ENCODE measurements at regions not wholly inside any gene's neighbourhood (a gene's known extent, or its start where the extent isn't known, plus 50 kb on each side); places are given as distances from the start of the nearest gene placed in this dataset.
"Not testable (repeated sequence)": the region's sequence is repeated elsewhere in the genome, so short reads cannot be mapped to it uniquely, and the experiment has no call there.

DNA sequence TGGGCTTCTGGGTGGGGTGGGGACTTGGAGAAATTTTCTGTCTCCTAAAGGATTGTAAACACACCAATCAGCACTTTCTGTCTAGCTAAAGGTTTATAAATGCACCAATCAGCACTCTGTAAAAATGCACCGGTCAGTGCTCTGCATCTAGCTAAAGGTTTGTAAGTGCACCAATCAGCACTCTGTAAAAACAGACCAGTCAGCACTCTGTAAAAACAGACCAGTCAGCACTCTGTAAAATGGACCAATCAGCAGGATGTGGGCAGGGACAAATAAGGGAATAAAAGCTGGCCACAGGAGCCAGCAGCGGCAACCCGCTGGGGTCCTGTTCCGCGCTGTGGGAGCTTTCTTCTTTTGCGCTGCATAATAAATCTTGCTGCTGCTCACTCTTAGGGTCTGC, 63.0 kb upstream of the MAP9 start:
- H3K4me1 Mint-ChIP-seq; H3K36me3 Mint-ChIP-seq; POLR2A ChIA-PET; H3K27me3 ChIP-seq (ENCODE audit: control insufficient read depth in 2 of 2, insufficient read depth in 2 of 2, low read length in 2 of 2); CTCF ChIA-PET; H3K4me1 ChIP-seq (ENCODE audit: control insufficient read depth in 2 of 2, insufficient read depth in 2 of 2, low read length in 2 of 2); DNase-seq; H3K4me3 Mint-ChIP-seq; H3K27ac Mint-ChIP-seq; H3K27ac ChIP-seq (ENCODE audit: low read depth, low read length); H3K36me3 ChIP-seq (ENCODE audit: control insufficient read depth in 2 of 3, insufficient read depth in 3 of 3, low read length in 3 of 3); H3K4me3 ChIP-seq (ENCODE audit: low read length); H3K9me3 ChIP-seq (ENCODE audit: control insufficient read depth in 2 of 3, low read length in 3 of 3); H3K9me3 Mint-ChIP-seq; ATAC-seq: not testable (repeated sequence)
- peaks cover 11 to 32% (median 31%) of the 10 kb centered on the region in 5 donors for H3K27me3 Mint-ChIP-seq
- intact Hi-C loops (cut with micrococcal nuclease) = loop anchor here in 1 of 2 donors (10.0 kb wide), 1 partner anchor 225 kb away; the partner anchor contains the start of gene GUCY1A1

GRCh38 chr4:155434904-155435303, 58.1 kb upstream of the MAP9 start:
- CTCF ChIA-PET = no interaction called here

DNA sequence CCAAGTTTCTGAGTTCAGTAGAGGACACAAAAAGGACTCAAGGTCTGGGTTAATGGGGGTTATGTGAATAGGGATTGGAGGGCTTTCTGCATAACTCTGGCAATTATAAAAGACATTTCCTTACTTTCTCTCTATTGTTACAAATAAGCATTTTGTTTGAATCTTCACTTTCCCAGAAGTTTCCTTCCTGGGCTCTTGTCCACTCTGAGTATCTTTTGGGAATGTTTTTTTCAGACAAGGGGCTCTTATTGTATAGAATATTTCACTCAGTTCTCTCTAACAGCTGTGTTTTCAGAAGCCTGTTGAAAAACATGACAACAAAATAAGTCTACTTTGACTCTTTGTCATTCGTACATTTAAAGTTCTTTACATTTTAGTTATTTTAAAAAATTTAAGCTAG, 57.6 kb upstream of the MAP9 start:
- intact Hi-C loops (cut with micrococcal nuclease) = no loop called here
- ChIA-PET POLR2A (no interaction called here), CTCF (no interaction called here)
- H3K27ac ChIP-seq (ENCODE audit: low read depth, low read length) = no peak overlapping the region
- ATAC-seq (no peak), DNase-seq (no peak)
- H3K9me3 ChIP-seq (ENCODE audit: control insufficient read depth in 2 of 3, low read length in 3 of 3) = no peaks in the 10 kb centered on the region
- peaks cover 2 to 31% (median 20%) of the 10 kb centered on the region in 5 donors for H3K27me3 Mint-ChIP-seq
- H3K4me3 Mint-ChIP-seq = no peak overlapping the region
- H3K27ac Mint-ChIP-seq = no peak overlapping the region
- H3K36me3 ChIP-seq (ENCODE audit: control insufficient read depth in 2 of 3, insufficient read depth in 3 of 3, low read length in 3 of 3) = no peaks in the 10 kb centered on the region
- H3K4me1 Mint-ChIP-seq = peaks cover 0 to 2% (median 0%) of the 10 kb centered on the region in 7 donors
- H3K36me3 Mint-ChIP-seq = no peaks in the 10 kb centered on the region
- H3K4me3 ChIP-seq (ENCODE audit: low read length) = no peak overlapping the region
- no peaks in the 10 kb centered on the region for H3K4me1 ChIP-seq (ENCODE audit: control insufficient read depth in 2 of 2, insufficient read depth in 2 of 2, low read length in 2 of 2)
- no peaks in the 10 kb centered on the region for H3K27me3 ChIP-seq (ENCODE audit: control insufficient read depth in 2 of 2, insufficient read depth in 2 of 2, low read length in 2 of 2)
- peaks cover 0 to 2% (median 0%) of the 10 kb centered on the region in 11 donors for H3K9me3 Mint-ChIP-seq

More at GRCh38 chr4:155434904-155435303, 58.1 kb upstream of the MAP9 start:
- Mint-ChIP-seq H3K36me3 (no peaks in the 10 kb centered on the region), H3K9me3 (no peaks in the 10 kb centered on the region), H3K4me3 (no peak overlapping the region), H3K27ac (no peak overlapping the region), H3K4me1 (peaks cover 0 to 2% (median 0%) of the 10 kb centered on the region in 7 donors), H3K27me3 (peaks cover 0 to 27% (median 17%) of the 10 kb centered on the region in 5 donors)
- H3K4me1 ChIP-seq (ENCODE audit: control insufficient read depth in 2 of 2, insufficient read depth in 2 of 2, low read length in 2 of 2) = no peaks in the 10 kb centered on the region
- intact Hi-C loops (cut with micrococcal nuclease) = no loop called here
- no peaks in the 10 kb centered on the region for H3K36me3 ChIP-seq (ENCODE audit: control insufficient read depth in 2 of 3, insufficient read depth in 3 of 3, low read length in 3 of 3)
- H3K27ac ChIP-seq (ENCODE audit: low read depth, low read length) = no peak overlapping the region
- DNase-seq = no peak
- no peak overlapping the region for H3K4me3 ChIP-seq (ENCODE audit: low read length)
- POLR2A ChIA-PET = no interaction called here
- H3K27me3 ChIP-seq (ENCODE audit: control insufficient read depth in 2 of 2, insufficient read depth in 2 of 2, low read length in 2 of 2) = no peaks in the 10 kb centered on the region
- no peaks in the 10 kb centered on the region for H3K9me3 ChIP-seq (ENCODE audit: control insufficient read depth in 2 of 3, low read length in 3 of 3)
- no peak for ATAC-seq

GRCh38 chr4:155433636-155434360, 57.0 kb upstream of the MAP9 start:
- H3K4me3 ChIP-seq (ENCODE audit: low read length) = no peak overlapping the region
- no peaks in the 10 kb centered on the region for H3K4me1 ChIP-seq (ENCODE audit: control insufficient read depth in 2 of 2, insufficient read depth in 2 of 2, low read length in 2 of 2)
- no peaks in the 10 kb centered on the region for H3K27me3 ChIP-seq (ENCODE audit: control insufficient read depth in 2 of 2, insufficient read depth in 2 of 2, low read length in 2 of 2)
- no peaks in the 10 kb centered on the region for H3K9me3 ChIP-seq (ENCODE audit: control insufficient read depth in 2 of 3, low read length in 3 of 3)
- ChIA-PET POLR2A (no interaction called here), CTCF (no interaction called here)
- H3K9me3 Mint-ChIP-seq = peaks cover 0 to 2% (median 0%) of the 10 kb centered on the region in 11 donors
- H3K27ac Mint-ChIP-seq = no peak overlapping the region
- H3K4me1 Mint-ChIP-seq = peaks cover 0 to 2% (median 0%) of the 10 kb centered on the region in 7 donors
- no peak overlapping the region for H3K27ac ChIP-seq (ENCODE audit: low read depth, low read length)
- H3K4me3 Mint-ChIP-seq = no peak overlapping the region
- peaks cover 4 to 34% (median 22%) of the 10 kb centered on the region in 5 donors for H3K27me3 Mint-ChIP-seq
- intact Hi-C loops (cut with micrococcal nuclease) = no loop called here
- no peaks in the 10 kb centered on the region for H3K36me3 ChIP-seq (ENCODE audit: control insufficient read depth in 2 of 3, insufficient read depth in 3 of 3, low read length in 3 of 3)
- H3K36me3 Mint-ChIP-seq = no peaks in the 10 kb centered on the region
- ATAC-seq (no peak), DNase-seq (no peak)

DNA sequence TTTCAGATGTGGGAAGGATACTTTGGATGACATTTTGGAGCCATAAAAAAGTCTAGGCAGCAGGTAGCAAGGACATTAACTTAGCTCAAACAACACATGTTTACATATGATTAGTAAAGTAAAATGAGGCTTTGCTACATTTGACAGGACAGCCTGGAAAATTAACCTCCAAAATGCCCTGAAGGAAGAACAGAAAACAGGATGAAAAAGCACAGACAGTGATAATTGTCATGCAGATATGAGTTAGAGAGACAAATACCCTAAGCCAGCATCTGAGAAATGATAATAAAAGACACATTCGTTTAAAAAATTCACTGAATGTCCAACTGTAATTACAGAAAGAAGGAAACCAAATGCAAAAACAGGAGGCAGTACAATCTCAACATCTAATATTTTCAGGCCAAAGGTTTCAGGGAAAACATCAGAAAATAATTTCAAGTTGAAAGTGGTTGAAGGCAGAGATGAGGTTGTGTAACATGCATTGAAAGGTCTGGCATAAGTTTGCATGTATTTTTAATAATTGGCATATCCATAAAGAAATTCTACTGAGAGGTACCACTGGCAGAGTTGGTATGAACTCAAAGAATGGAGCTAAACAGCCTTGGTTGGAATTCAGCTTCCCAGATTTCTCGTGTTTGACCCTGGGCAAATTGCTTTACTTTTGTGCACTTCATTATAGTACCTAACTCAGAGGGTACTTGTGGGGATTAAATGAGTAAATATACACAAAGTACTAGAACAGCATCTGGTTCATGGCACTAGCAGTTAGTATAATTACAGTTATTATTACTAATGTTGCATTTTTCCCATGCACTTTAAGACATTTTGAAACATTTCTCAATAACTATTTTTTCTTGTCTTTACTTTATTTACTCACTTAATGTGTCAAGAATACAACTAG, 54.4 kb upstream of the MAP9 start:
- CTCF ChIA-PET = no interaction called here
- Histone ChIP-seq H3K4me3 (ENCODE audit: low read length) (no peak overlapping the region), H3K27me3 (ENCODE audit: control insufficient read depth in 2 of 2, insufficient read depth in 2 of 2, low read length in 2 of 2) (no peaks in the 10 kb centered on the region), H3K9me3 (ENCODE audit: control insufficient read depth in 2 of 3, low read length in 3 of 3) (peaks cover 0 to 5% (median 0%) of the 10 kb centered on the region in 3 experiments), H3K27ac (ENCODE audit: low read depth, low read length) (no peak overlapping the region), H3K36me3 (ENCODE audit: control insufficient read depth in 2 of 3, insufficient read depth in 3 of 3, low read length in 3 of 3) (no peaks in the 10 kb centered on the region), H3K4me1 (ENCODE audit: control insufficient read depth in 2 of 2, insufficient read depth in 2 of 2, low read length in 2 of 2) (no peaks in the 10 kb centered on the region)
- H3K27ac Mint-ChIP-seq = no peak overlapping the region
- H3K4me3 Mint-ChIP-seq = no peak overlapping the region
- intact Hi-C loops (cut with micrococcal nuclease) = no loop called here
- ATAC-seq = no peak
- no peaks in the 10 kb centered on the region for H3K36me3 Mint-ChIP-seq
- POLR2A ChIA-PET = no interaction called here
- H3K9me3 Mint-ChIP-seq = peaks cover 0 to 22% (median 2%) of the 10 kb centered on the region in 11 donors
- peaks cover 4 to 34% (median 14%) of the 10 kb centered on the region in 5 donors for H3K27me3 Mint-ChIP-seq
- peaks cover 0 to 2% (median 0%) of the 10 kb centered on the region in 7 donors for H3K4me1 Mint-ChIP-seq
- no peak for DNase-seq

DNA sequence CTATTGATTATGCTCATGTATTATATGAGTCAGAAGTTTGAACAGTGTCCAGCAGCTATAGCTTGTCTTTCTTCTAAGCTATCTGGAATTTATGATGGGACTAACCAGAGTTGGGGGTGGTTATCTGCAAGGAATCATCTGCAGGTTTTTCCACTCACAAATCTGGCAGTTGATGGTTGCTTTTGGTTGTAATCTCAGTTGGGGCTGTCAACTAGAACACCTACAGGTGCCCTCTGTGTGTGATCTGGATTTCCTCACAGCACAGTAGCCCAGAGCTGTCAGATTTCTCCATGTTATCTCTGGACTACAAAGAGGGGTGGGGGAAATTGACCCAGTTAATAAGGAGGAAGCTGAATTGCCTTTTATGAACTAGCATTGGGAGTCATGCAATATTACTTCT, 51.4 kb upstream of the MAP9 start:
- ChIA-PET CTCF (no interaction called here), POLR2A (no interaction called here)
- H3K27me3 Mint-ChIP-seq = peaks cover 4 to 32% (median 10%) of the 10 kb centered on the region in 5 donors
- Histone ChIP-seq H3K4me1 (ENCODE audit: control insufficient read depth in 2 of 2, insufficient read depth in 2 of 2, low read length in 2 of 2) (no peaks in the 10 kb centered on the region), H3K4me3 (ENCODE audit: low read length) (no peak overlapping the region), H3K36me3 (ENCODE audit: control insufficient read depth in 2 of 3, insufficient read depth in 3 of 3, low read length in 3 of 3) (no peaks in the 10 kb centered on the region), H3K27ac (ENCODE audit: low read depth, low read length) (no peak overlapping the region), H3K27me3 (ENCODE audit: control insufficient read depth in 2 of 2, insufficient read depth in 2 of 2, low read length in 2 of 2) (no peaks in the 10 kb centered on the region), H3K9me3 (ENCODE audit: control insufficient read depth in 2 of 3, low read length in 3 of 3) (peaks cover 0 to 5% (median 0%) of the 10 kb centered on the region in 3 experiments)
- no peak overlapping the region for H3K4me3 Mint-ChIP-seq
- no peaks in the 10 kb centered on the region for H3K36me3 Mint-ChIP-seq
- no peak overlapping the region for H3K27ac Mint-ChIP-seq
- ATAC-seq (no peak), DNase-seq (no peak)
- intact Hi-C loops (cut with micrococcal nuclease) = no loop called here
- peaks cover 0 to 2% (median 0%) of the 10 kb centered on the region in 7 donors for H3K4me1 Mint-ChIP-seq
- H3K9me3 Mint-ChIP-seq = peaks cover 0 to 29% (median 2%) of the 10 kb centered on the region in 11 donors

Measured in naive thymus-derived CD4-positive, alpha-beta T cell (primary cell).